Suppressor macrophage treated with lipopolysaccharide for 1 hour (primary cell): ENCODE measurements at regions not wholly inside any gene's neighbourhood (a gene's known extent, or its start where the extent isn't known, plus 50 kb on each side); places are given as distances from the start of the nearest gene placed in this dataset.
"Not testable (repeated sequence)": the region's sequence is repeated elsewhere in the genome, so short reads cannot be mapped to it uniquely, and the experiment has no call there.

Source experiments
- DNase-seq, 3 donors: peaks; one replicate each; pipeline ENCODE4 v3.0.0-alpha.2; 2020 to 2022

DNA sequence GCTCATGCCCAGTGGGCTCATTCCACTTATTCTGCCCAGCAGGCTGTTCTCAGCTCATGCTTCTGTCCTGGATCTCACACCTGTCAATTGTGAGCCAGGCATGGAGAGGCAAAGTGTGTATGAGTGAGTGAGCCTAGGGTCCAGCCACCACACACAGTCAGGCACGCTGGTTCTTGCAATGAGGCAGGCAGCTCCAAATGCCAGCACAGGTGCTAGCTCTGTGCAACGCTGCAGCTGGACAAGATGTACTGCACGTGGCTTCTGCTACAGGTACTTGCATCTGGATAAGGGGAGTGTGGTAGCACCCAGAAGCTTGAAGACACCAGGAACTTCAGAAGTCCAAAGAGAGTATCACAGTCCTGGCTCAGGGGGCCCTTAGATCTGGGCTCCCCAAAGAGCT lies 1249.4 kb upstream of the IGFBP7 start:
- no peak for DNase-seq

DNA sequence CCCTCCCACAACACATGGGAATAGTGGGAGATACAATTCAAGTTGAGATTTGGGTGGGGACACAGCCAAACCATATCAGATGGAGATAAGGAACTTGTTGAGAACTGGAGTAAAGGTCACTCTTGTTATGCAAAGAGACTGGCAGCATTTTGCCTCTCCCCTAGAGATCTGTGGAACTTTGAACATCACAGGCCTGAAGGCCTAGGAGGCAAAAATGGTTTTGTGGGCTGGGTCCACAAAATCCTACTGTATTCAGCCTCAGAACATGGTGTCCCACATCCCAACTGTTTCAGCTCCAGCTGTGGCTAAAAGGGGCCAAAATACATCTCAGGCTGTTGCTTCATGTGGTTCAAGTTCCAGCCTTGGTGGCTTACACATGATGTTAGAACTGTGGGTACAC lies 1247.8 kb upstream of the IGFBP7 start:
- DNase-seq = no peak

DNA sequence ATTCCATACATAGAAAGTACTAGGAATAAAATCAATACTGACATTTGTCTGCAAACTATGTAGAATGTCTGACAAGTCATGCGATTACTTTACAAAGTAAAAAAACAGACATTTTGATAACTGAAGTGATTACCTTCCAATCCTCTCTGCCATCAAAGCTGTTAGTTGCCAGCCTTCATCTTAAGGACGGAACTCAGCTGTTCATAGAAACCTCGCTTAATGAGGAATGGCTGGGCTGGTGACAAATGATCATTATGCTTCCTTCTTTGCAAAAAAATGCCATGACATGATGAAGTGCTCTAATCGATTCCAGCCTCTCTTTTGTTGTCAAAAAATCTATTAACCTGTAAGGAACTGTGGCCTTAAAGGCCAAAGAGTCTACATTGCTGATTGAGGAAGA lies 1214.9 kb upstream of the IGFBP7 start:
- no peak for DNase-seq

DNA sequence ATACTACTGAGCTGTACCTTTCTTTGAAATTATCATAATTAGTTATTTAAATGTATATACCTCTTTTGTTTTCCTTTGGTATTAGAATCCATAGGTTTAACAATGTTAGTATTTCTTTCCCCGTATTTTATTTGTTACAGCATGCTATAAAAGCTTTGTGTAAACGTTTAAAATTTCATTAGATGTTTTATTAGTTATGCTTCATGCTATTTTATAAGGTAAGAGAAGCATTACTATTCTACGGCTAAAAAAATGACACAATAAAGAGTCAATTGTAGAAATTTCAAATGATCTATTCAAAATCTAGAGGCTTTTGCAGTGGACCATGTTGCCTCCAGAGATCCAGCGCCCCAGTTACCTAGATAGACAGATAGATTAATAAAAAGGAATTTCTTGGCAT lies 1203.3 kb upstream of the IGFBP7 start:
- no peak for DNase-seq

DNA sequence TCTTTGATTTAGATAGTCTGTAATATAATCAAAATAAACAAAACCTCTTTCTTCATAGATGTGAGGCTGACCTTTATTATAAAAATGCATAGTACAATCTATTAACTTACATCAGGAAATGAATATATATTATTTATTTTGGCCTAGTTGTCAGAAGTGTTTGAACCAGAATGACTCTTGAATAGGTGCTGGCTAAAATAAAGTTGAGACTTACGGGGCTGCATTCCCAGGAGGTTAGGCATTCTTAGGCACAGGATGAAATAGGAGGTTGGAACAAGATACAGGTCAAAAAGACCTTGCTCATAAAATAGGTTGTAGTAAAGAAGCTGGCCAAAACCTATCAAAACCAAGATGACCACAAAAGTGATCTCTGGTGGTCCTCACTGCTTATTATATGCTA lies 1193.3 kb upstream of the IGFBP7 start:
- no peak for DNase-seq

DNA sequence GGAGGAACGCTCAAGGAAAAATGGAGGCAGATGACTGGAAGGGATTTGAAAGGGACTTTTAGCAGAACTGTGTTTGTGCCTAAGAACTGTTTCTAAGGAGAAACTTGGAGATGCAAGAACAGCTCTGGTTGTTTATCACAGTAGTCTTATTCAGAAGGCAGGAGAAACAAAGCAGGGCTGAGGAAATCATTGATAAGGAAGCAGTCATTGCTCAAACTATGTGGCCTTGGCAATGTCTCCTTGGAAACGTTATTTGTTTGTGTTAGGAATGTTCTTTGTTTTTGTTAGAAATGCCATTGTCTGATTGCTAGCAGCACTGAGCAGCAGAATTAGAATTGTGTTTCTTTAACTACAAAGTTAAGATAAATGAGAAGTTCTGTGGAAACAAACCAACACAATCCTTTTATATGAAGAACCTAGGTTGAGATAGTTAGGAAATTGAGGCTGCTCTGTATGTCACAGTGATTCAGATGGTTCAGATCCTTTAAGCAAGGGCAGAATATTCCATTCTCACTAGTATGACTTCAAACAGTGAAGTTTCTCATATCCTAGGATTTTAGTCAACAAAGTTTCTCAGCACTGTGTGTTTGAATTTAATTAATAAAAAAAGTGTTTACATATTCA lies 1191.3 kb upstream of the IGFBP7 start:
- no peak for DNase-seq

DNA sequence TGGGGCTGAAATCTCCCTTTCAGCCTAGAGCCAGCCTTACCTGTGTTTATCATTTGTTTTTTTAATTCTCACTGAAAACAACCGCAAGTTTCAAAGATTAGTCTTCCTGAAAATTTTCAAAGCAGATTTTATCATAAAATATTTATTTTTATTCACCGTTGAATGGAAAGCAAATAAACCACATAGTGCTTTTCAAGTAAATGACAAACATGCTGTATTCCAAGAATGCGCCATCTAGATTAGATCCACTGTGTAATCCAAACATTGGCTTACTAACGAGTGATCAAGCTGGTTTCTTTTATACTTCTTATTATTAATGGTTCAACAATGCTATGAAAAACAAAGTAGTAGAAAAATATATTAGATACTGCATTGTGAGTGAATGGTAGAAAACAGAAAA lies 1176.2 kb upstream of the IGFBP7 start:
- DNase-seq = no peak

DNA sequence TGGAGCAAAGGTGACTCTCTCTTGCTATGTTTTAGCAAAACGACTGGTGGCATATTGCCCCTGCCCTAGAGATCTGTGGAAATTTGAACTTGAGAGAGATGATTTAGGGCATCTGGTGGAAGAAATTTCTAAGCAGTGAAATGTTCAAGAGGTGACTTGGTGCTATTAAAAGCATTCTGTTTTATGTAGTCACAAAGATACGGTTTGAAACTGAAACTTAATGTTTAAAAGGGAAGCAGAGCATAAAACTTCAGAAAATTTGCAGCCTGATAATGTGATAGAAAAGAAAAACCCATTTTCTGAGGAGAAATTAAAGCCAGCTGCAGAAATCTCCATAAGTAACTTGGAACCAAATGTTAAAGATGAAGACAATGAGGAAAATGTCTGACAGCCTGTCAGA lies 1170.7 kb upstream of the IGFBP7 start:
- not testable (repeated sequence) for DNase-seq

DNA sequence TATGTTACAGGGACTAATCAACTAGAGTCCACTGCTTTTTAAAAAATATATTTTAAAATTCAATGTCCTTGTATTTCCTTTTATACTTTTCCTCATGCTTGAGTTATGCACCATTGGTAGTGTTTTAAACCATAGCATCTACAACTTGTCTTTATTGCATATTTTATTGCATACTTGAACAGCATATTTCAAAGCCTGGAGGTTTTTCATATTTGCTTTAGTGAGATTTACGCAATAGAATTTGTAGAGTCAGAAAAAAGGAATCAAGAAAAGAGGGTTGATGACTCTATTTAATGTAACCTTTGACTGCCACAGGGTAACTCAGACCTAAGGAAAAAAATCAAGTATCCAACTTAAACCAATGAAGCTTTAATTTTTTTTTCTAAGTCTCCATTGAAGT lies 1165.7 kb upstream of the IGFBP7 start:
- no peak for DNase-seq

DNA sequence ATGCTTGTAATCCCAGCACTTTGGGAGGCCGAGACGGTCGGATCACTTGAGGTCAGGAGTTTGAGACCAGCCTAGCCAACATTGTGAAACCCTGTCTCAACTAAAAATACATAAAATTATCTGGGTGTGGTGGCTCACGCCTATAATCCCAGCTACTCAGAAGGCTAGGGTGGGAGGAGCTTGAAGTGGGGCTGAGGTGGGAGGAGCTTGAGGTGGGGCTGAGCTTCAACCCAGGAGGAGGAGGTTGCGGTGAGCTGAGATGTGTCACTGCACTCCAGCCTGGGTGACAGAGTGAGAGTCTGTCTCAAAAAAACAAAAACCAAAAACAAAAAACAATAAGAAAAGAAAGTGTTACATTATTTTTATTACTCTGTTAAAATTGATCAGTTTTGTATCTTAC lies 1164.4 kb upstream of the IGFBP7 start:
- no peak for DNase-seq

DNA sequence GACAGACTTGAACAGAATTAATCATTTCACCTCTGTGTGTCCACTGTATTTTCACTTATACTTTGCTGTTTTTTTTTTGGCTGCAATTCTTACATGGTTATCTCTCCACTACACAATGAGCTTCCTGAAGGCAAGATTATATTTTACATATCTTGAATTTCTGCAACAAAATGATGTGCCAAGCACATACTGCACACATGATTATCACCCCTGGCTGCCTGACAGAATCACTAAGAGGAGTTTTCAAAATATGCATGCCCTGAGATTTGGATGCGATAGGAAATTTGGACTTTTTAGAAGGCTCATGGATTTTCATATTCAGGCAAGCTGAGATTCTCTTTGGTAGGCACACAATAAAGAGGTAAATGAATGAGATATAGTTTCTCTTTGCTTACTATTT lies 1162.1 kb upstream of the IGFBP7 start:
- DNase-seq = no peak

DNA sequence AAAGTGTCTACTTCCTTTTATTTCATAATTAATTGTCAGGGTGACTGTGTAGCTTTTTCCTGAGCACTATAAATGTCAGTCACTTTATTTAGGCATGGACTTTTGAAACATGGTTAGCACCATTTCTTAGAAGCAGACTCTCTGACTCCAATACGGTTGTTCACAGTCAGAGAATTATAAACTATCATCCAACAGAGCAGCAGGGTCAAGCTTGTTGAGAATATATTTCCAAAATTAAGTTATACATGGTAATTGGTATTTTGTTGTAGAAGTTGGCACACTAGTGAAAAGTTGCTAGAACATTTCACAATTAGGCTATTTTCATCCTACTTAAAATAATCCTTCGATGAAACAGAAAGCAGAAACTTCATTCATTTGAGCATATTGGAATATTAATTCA lies 1155.5 kb upstream of the IGFBP7 start:
- DNase-seq = no peak

DNA sequence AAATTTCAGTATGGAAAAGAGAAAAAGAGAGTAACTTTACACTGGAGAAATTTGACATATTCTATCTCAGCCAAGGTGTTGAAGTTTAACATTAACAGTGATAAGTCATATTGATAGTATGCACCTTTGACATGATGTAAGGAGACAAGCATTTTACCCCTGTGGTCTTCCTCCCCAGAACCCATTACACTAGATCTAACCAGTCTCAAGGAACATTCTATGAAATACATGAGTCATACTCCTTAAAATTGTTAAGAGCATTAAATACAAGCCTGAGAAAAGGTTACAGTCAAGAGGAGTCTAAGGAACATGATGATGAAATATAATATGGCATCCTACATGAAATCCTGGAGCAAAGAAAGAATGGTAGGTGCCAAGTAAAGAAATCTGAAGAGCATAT lies 1151.3 kb upstream of the IGFBP7 start:
- no peak for DNase-seq

DNA sequence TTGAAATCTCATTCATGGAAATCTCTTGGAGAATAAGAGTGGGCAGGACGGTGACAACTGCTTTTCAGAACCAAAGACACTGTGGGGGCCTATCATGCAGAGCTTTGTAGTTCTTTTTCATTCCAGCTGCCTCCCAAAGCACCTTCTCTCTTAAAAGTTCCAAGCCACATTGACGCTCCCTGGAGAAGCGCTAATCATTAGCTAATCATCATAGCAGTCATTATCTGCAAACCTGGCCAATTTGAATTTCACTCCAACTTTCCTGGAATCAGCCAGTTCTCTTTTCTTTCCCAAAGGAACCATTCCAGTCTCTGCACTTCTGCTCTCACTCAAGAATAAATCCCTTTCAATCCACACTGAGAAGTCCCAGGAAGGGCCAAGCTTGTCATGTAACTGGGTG lies 1144.1 kb upstream of the IGFBP7 start:
- DNase-seq = no peak

DNA sequence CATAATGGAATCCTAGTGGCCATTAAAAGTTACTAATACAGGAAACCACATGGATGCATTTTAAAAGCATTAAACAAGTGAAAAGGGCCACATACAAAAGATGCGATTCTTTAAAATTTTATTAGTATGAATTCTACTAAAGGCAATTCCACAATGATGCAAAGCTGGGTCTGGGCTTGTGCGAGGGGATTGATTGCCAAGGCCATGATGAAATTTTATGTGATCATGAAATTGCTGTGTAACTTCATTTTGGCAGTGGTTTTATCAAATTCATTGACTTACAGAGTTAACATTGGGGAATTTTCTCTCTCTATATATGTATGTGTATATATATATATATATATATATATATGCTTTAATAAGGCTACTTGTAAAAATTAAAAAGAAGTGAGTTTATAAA lies 1142.5 kb upstream of the IGFBP7 start:
- DNase-seq = no peak

DNA sequence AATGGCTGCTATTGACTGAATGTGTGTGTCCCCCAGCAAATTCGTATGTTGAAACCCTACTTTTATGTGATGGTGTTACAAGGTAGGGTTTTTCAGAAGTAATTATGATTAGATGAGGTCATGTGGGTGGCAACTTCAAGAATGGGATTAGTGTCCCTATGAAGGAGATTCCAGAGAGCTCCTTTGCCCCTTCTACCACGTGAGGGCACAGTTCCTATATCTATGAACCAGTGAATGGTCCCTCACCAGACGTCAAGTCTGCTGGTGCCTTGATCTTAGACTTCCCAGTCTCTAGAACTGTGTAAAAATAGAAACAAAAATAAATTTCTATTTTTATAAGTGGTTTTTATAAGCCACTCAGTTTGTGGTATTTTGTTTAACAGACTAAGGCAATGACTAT lies 1137.6 kb upstream of the IGFBP7 start:
- no peak for DNase-seq

DNA sequence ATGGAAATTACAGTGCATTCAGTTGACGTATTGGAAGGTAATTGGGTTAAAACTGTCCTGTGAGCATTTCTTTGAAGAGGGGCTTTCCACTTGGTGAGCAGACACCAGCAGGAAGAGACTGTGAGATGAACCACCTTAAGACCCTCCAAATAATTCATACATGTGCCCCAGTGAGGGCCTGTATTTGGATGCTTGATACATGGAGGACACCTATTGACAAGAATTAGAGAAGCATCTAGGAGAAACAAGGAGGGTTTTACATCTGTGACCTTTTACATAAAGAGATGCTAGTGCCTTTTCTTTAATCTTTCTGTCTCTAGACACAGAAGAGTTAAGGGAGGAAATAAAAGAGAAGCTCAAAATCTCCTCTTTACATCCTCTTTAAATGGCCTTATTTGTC lies 1115.3 kb upstream of the IGFBP7 start:
- DNase-seq = no peak

DNA sequence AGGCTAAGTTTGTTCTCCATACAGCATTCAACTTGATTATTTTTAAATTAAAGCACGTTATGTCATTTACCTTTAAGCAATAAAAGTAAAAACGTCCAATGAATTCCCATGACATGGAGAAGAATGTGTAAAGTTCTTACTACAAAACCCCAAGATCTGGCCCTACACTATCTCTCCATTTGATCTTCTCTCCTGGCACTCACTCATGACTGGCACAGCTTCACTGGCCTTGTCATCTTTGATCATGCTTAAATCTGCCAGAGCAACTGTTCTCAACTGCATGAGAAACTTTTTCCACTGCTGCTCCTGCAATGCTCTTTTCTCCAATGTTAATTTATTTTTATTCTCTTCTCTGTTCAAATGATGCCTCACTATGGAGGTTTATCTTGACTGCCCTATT lies 1109.0 kb upstream of the IGFBP7 start:
- no peak for DNase-seq

DNA sequence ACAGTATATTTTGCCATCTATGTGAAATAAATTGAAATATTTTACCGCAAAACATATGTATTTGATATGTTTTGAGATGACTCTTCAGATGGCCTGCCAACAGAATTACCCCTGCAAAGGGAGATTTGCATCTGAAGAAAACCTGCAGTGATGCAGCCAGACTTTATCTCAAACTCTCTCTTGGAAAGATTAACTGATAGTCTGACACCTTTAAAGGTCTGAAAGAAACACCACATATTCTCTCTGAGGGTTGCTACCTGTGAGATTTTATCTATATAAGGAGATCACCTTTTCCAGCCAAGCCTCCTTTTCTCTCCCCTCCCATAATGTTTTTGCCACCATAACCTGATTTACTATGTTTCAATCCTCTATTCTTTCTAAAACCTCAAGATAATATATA lies 1106.3 kb upstream of the IGFBP7 start:
- DNase-seq = no peak

DNA sequence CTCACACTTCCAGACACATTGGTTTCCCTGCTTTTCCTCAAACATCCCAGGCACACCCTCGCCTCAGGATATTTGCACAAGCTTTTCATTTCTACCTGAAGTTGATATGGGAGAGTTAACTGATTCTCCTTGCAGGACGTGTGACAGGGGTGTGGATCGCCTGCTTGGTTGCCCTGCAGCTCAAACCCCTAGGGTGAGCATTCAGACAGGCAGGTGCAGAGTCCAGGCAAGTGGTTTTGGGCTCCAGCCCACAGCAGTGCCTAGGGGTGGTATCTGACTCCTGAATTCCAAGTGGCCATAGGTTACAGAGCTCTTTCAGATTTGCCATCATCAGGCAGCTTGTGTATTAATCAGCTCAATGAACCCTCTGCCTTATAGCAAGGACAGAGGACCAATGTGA lies 1104.2 kb upstream of the IGFBP7 start:
- DNase-seq = no peak

DNA sequence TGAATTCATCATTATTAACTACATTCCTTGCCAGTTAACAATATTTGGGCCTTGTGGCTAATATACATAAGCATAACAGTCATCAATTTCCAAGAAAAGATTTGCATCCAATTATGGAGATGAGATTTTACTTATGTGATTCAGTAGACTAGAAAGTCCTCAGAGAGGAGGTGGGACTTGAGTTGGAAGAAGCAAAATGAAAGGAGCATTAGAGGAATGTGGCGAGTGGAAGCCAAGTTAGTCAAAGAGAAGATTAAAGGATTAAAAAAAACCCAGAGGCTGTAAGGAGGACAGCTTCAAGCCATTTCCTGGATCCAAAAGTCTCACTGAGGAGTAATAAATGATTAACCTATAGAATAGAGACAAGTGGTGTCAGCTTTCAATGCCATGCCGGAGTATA lies 1099.4 kb upstream of the IGFBP7 start:
- no peak for DNase-seq

DNA sequence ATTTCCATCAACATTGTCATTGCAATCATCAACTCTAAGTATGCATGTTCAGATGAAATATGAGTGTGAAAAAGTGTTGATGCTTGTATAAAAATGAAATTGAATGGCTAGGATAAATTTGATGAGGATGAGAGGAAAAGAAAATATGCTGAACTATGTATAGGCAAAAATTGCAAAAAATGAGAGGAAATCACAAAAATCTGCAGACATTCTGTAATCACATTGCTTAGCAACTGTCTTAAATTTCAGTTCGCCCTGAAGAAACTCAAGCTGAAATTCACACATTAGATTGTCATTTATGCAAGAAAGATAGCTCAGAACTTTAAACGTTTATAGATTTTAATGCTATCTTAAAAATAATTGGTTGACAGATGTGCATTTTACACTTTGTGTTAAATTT lies 1098.8 kb upstream of the IGFBP7 start:
- no peak for DNase-seq

DNA sequence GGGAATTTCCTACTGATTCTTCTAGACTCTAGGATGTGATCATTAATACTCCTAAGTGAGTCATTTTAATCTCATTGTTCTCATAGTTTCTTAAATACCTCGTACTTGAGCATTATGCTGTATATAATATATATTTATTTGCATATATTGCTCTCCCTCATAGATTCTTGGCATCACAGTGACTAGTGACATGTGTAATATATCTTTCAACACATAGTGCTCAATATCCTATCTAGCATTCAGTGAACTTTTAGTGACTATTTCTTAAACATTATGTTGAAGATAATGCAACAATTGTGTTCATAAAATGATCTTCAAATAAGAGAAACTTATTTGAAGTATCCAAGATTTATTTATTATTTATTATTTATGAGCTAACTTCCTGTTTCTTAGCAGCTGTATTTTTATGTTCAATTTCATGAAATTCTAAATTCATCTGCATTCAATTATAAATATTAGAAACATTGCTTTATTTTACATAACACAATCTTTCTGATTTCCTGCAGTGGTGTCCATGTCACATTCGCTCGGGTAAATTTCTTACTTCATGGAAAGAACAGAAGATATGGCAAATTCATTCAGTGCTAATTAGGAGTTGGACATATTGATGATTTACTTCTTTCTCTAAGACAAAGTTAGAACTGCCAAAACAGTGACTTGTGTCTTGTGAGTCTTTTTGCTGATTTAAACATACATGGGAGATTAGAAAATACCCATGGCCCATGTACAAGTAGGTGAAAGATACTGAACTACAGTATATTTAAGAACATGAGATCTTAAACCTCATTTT lies 1095.5 kb upstream of the IGFBP7 start:
- no peak for DNase-seq

DNA sequence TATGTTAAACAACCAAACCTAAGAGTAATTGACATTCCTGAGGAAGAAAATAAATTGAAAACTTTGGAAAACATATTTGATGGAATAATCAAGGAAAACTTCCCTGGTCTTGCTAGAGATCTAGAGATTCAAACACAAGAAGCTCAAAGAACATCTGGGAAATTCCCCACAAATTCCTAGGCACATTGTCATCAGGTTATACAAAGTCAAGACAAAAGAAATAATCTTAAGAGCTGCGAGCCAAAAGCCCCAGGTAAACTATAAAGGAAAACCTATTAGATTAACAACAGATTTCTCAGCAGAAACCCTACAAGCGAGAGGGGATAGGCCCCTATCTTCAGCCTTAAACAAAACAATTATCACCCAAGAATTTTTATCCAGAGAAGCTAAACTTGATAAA lies 1082.0 kb upstream of the IGFBP7 start:
- no peak for DNase-seq

DNA sequence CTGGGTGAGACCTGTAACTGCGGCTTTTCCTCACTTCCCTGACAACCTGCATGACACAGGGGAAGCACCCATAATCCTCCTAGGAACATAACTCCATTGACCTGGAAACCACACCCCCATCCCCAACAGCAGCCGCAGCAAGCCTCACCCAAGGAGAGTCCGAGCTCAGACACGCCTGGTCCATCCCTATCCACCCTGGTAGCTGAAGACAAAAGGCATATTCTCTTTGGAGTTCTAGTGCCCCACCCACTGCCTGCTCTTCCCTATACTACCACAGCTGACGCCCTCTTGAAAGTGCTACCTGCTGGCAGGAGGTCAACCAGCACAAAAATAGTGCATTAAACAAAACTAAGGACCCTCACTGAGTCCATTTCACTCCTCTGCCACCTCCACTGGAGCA lies 1080.9 kb upstream of the IGFBP7 start:
- no peak for DNase-seq
